H1 (cell line): ENCODE measurements at regions not wholly inside any gene's neighbourhood (a gene's known extent, or its start where the extent isn't known, plus 50 kb on each side); places are given as distances from the start of the nearest gene placed in this dataset.

Experiments used
- ASH2L ChIP-seq: fragments of 200-600, 300-600 bp; sonication (generic); IDR thresholded peaks from one replicate; pipeline ENCODE4 v1.7.1; 2017; ENCODE audit warnings: low read length
- CHD1 ChIP-seq: IDR thresholded peaks from 2 replicates; pipeline ENCODE4 v1.6.1; 2012; ENCODE audit warnings: low read depth, low read length, improper control_type of control experiment
- CREB1 ChIP-seq: IDR thresholded peaks from 2 replicates; pipeline ENCODE4 v1.6.1; 2012; ENCODE audit warnings: inconsistent platforms
- EGR1 ChIP-seq: IDR thresholded peaks from 2 replicates; pipeline ENCODE4 v1.6.1; 2011; ENCODE audit warnings: low read depth, low read length, borderline replicate concordance
- FOSL1 ChIP-seq: IDR thresholded peaks from 2 replicates; pipeline ENCODE4 v1.6.1; 2011; ENCODE audit warnings: mild to moderate bottlenecking, low read depth, low read length, moderate library complexity; ENCODE audit not compliant: insufficient read depth
- KDM4A ChIP-seq: IDR thresholded peaks from one replicate; pipeline ENCODE4 v1.7.1; 2012; ENCODE audit warnings: low read depth, mild to moderate bottlenecking, moderate library complexity, low read length, inconsistent platforms; ENCODE audit not compliant: severe bottlenecking
- POLR2A ChIP-seq, 2 experiments: IDR thresholded peaks; 1 replicate in 1 of 2; 2 replicates in 1 of 2; pipeline ENCODE4 v1.6.1; 2011; ENCODE audit warnings: low read depth in 2 of 2, low read length in 2 of 2, mild to moderate bottlenecking in 2 of 2; ENCODE audit errors: control extremely low read depth in 1 of 2
- RBBP5 ChIP-seq: IDR thresholded peaks from 2 replicates; pipeline ENCODE4 v1.7.1; 2012; ENCODE audit warnings: low read depth, mild to moderate bottlenecking, inconsistent platforms, low read length, moderate library complexity, borderline replicate concordance
- TF ChIP-seq, protein P1 (sequence below): fragments of 300-600 bp; sonication (generic); IDR thresholded peaks from 2 replicates; pipeline ENCODE4 v1.7.1; 2012; ENCODE audit warnings: low read length, moderate library complexity, mild to moderate bottlenecking, inconsistent platforms; ENCODE audit not compliant: insufficient replicate concordance
- TF ChIP-seq, protein P2 (sequence below): IDR thresholded peaks from 2 replicates; pipeline ENCODE4 v1.6.1; 2012; ENCODE audit warnings: low read length, inconsistent platforms

DNA sequence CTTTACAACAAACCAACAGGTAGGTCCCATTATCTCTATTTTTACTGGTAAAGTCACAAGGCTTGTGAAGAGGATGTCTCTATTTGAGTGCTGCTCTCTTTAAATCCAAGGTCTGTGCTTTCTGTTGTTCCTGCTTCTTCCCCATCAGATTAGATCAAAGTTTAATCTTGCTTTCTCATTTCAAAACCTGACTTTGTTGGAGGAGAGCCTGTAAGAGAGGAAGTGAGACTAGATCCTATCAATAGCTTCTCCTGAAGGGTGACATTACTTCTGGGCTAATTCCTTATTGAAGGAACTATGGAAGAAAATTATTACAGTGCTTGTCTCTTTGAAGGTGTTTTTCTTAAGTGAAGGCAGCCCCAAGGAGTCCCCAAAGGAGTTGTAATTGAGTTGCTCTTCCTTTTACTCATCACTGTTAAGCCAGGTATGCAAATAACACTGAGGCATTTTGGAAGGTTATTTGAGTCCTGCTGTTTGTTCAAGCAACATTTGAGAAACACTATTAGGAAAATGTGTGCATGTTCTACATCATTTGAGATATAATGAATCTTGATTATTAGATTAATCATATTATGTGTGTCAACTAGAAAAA lies 146.2 kb upstream of the MBL2 start (continued):
- TF ChIP-seq, protein P1, sequence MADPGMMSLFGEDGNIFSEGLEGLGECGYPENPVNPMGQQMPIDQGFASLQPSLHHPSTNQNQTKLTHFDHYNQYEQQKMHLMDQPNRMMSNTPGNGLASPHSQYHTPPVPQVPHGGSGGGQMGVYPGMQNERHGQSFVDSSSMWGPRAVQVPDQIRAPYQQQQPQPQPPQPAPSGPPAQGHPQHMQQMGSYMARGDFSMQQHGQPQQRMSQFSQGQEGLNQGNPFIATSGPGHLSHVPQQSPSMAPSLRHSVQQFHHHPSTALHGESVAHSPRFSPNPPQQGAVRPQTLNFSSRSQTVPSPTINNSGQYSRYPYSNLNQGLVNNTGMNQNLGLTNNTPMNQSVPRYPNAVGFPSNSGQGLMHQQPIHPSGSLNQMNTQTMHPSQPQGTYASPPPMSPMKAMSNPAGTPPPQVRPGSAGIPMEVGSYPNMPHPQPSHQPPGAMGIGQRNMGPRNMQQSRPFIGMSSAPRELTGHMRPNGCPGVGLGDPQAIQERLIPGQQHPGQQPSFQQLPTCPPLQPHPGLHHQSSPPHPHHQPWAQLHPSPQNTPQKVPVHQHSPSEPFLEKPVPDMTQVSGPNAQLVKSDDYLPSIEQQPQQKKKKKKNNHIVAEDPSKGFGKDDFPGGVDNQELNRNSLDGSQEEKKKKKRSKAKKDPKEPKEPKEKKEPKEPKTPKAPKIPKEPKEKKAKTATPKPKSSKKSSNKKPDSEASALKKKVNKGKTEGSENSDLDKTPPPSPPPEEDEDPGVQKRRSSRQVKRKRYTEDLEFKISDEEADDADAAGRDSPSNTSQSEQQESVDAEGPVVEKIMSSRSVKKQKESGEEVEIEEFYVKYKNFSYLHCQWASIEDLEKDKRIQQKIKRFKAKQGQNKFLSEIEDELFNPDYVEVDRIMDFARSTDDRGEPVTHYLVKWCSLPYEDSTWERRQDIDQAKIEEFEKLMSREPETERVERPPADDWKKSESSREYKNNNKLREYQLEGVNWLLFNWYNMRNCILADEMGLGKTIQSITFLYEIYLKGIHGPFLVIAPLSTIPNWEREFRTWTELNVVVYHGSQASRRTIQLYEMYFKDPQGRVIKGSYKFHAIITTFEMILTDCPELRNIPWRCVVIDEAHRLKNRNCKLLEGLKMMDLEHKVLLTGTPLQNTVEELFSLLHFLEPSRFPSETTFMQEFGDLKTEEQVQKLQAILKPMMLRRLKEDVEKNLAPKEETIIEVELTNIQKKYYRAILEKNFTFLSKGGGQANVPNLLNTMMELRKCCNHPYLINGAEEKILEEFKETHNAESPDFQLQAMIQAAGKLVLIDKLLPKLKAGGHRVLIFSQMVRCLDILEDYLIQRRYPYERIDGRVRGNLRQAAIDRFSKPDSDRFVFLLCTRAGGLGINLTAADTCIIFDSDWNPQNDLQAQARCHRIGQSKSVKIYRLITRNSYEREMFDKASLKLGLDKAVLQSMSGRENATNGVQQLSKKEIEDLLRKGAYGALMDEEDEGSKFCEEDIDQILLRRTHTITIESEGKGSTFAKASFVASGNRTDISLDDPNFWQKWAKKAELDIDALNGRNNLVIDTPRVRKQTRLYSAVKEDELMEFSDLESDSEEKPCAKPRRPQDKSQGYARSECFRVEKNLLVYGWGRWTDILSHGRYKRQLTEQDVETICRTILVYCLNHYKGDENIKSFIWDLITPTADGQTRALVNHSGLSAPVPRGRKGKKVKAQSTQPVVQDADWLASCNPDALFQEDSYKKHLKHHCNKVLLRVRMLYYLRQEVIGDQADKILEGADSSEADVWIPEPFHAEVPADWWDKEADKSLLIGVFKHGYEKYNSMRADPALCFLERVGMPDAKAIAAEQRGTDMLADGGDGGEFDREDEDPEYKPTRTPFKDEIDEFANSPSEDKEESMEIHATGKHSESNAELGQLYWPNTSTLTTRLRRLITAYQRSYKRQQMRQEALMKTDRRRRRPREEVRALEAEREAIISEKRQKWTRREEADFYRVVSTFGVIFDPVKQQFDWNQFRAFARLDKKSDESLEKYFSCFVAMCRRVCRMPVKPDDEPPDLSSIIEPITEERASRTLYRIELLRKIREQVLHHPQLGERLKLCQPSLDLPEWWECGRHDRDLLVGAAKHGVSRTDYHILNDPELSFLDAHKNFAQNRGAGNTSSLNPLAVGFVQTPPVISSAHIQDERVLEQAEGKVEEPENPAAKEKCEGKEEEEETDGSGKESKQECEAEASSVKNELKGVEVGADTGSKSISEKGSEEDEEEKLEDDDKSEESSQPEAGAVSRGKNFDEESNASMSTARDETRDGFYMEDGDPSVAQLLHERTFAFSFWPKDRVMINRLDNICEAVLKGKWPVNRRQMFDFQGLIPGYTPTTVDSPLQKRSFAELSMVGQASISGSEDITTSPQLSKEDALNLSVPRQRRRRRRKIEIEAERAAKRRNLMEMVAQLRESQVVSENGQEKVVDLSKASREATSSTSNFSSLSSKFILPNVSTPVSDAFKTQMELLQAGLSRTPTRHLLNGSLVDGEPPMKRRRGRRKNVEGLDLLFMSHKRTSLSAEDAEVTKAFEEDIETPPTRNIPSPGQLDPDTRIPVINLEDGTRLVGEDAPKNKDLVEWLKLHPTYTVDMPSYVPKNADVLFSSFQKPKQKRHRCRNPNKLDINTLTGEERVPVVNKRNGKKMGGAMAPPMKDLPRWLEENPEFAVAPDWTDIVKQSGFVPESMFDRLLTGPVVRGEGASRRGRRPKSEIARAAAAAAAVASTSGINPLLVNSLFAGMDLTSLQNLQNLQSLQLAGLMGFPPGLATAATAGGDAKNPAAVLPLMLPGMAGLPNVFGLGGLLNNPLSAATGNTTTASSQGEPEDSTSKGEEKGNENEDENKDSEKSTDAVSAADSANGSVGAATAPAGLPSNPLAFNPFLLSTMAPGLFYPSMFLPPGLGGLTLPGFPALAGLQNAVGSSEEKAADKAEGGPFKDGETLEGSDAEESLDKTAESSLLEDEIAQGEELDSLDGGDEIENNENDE, result no peak
- no peak for TF ChIP-seq EGR1
- no peak for TF ChIP-seq CHD1
- TF ChIP-seq CREB1, result no peak
- TF ChIP-seq, protein P2, sequence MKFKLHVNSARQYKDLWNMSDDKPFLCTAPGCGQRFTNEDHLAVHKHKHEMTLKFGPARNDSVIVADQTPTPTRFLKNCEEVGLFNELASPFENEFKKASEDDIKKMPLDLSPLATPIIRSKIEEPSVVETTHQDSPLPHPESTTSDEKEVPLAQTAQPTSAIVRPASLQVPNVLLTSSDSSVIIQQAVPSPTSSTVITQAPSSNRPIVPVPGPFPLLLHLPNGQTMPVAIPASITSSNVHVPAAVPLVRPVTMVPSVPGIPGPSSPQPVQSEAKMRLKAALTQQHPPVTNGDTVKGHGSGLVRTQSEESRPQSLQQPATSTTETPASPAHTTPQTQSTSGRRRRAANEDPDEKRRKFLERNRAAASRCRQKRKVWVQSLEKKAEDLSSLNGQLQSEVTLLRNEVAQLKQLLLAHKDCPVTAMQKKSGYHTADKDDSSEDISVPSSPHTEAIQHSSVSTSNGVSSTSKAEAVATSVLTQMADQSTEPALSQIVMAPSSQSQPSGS, result no peak
- TF ChIP-seq FOSL1, result no peak
- TF ChIP-seq POLR2A (IDR thresholded peaks at IDR 0.05; ENCODE audit: control extremely low read depth in 1 of 2, low read depth in 2 of 2, low read length in 2 of 2), result no peak
- no peak for TF ChIP-seq RBBP5
- TF ChIP-seq ASH2L, result no peak
- TF ChIP-seq KDM4A, result no peak
